ENCODE measurements at regions not wholly inside any gene's neighbourhood (a gene's known extent, or its start where the extent isn't known, plus 50 kb on each side); places are given as distances from the start of the nearest gene placed in this dataset.

GRCh38 chr21:27759820-27760219, 792.9 kb upstream of the ADAMTS5 start:
- TF ChIP-seq, protein P1, sequence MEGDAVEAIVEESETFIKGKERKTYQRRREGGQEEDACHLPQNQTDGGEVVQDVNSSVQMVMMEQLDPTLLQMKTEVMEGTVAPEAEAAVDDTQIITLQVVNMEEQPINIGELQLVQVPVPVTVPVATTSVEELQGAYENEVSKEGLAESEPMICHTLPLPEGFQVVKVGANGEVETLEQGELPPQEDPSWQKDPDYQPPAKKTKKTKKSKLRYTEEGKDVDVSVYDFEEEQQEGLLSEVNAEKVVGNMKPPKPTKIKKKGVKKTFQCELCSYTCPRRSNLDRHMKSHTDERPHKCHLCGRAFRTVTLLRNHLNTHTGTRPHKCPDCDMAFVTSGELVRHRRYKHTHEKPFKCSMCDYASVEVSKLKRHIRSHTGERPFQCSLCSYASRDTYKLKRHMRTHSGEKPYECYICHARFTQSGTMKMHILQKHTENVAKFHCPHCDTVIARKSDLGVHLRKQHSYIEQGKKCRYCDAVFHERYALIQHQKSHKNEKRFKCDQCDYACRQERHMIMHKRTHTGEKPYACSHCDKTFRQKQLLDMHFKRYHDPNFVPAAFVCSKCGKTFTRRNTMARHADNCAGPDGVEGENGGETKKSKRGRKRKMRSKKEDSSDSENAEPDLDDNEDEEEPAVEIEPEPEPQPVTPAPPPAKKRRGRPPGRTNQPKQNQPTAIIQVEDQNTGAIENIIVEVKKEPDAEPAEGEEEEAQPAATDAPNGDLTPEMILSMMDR (IDR thresholded peaks at IDR 0.05), result no peak
- no peak for TF ChIP-seq EP300 (IDR thresholded peaks at IDR 0.05)
- TF ChIP-seq POLR2A (IDR thresholded peaks at IDR 0.05), result no peak

Measured in suprapubic skin (tissue), 3 donors.